Breast epithelium (tissue), 3 donors: ENCODE measurements at regions not wholly inside any gene's neighbourhood (a gene's known extent, or its start where the extent isn't known, plus 50 kb on each side); places are given as distances from the start of the nearest gene placed in this dataset.

Experiments used
- CTCF ChIP-seq, 3 donors: fragments of 450-650 bp; IDR thresholded peaks; one replicate each; pipeline ENCODE4 v1.5.1; 2016 to 2017; ENCODE audit warnings: antibody characterized with exemption in 3 of 3, mild to moderate bottlenecking in 3 of 3, moderate library complexity in 3 of 3
- POLR2A ChIP-seq: fragments of 450-650 bp; IDR thresholded peaks from one replicate; pipeline ENCODE4 v1.6.1; 2016; ENCODE audit warnings: antibody characterized with exemption, mild to moderate bottlenecking, moderate library complexity

GRCh38 chr4:79083406-79084010 lies 144.3 kb upstream of the PAQR3 start:
- TF ChIP-seq CTCF (IDR thresholded peaks at IDR 0.05) (no peak), POLR2A (no peak)
